Sciatic nerve (tissue), 2 donors: ENCODE measurements at regions not wholly inside any gene's neighbourhood (a gene's known extent, or its start where the extent isn't known, plus 50 kb on each side); places are given as distances from the start of the nearest gene placed in this dataset.

Experiments used
- ATAC-seq: fragments of 200-7000 bp; cut with Tn5 transposase; one replicate; pipeline ENCODE4 v1.9.1; 2020; ENCODE audit warnings: mild to moderate bottlenecking, moderate library complexity
- DNase-seq: peaks from one replicate; pipeline ENCODE4 v3.0.0-alpha.2; 2020; ENCODE audit warnings: low spot score
- intact Hi-C: fragments of 100-400 bp; cut with DNase I; formaldehyde crosslinking; loops from one replicate; pipeline ENCODE4 v1.14.2; 2022
- donor health status: DM: no; HTN: no; CAD: no.
- donor health status: DM: no; HTN: no; CAD: no.

GRCh38 chr2:236851187-236851586 lies 234.5 kb upstream of the COPS8 start:
- DNase-seq = no peak
- intact Hi-C loops = no loop called here
- no peak for ATAC-seq

DNA sequence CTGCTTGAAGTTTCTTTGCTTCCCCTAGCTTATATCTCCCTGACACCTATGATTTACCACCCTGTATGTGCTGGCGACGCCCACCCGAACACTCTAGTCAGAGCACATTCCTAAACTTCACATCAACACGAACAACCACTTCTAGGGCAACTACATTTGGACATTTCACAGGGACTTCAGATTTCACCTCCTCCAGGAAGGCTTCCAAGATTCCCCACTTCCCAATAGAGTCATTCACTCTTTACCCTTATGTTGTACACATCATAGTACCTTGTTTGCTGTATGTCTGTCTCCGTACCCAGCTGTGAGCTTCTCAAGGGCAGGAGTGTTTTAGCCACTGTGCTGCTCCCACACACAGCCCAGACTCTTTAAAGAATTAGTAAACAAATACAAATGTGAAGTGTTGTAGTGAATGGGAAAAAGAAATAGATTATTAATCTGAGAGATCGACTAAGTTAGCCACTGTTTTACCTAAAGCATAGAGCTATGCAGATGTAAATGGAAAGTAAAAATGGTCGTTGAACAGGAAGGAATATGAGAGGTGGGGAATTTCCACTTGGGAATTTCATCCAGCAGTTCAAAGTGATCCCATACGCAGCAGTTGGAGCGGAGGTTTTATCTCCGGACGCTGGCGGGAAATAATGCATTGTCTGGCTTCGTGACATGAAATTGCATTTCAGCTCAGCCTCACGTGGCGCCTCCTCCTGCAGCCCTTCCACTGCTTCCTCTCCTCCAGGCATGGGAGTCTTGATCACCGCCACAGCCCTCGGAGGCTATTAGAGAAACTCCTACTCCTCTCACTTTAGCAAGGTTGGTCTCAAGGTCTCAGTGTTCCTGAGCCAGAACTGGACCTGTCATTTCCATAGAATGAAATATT lies 233.4 kb upstream of the COPS8 start:
- DNase-seq = no peak
- intact Hi-C loops = no loop called here
- ATAC-seq = no peak

DNA sequence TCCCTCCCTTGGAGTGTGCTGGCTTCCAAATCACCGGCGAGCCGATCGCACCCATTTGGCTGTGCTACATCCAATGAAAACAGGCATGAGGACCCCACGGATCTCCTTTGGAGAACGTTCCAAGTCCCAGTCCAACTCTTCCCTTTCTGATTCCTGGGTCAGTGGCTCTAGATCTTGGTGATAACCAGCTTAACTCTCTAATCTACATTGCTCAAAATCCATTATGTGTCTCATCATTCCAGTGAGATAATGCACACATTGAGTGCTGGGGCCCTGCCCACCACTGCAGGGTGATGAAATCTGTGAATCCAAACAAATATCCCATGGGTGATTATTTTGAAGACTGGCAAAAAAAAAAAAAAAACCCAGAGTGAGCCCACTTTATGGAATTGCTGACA lies 232.7 kb upstream of the COPS8 start:
- intact Hi-C loops = no loop called here
- DNase-seq (no peak), ATAC-seq (no peak)

DNA sequence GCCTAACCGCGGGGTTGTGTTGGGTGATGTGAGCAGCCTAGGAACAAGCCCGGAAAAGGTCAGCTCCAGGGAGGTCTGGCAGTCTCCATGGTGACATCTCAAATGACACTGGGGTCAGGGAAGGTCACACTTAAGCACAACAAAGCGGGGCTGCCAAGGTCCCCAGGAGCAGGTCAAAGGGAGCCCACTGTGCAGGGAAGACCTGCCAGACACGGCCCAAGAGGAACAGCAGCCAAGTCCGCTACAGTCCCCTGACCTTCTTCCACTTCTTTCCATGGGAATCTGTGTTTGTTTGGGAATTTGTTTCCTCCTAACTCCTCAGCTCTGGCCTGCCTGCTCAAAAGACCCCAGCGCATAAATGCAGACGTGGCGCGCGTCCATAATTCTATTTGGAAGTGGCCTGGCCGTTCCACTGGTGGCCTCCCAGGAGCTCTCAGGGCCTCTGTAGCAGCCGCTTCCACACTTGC lies 232.1 kb upstream of the COPS8 start:
- ATAC-seq = peak; percentile 51
- no peak for DNase-seq
- intact Hi-C loops = no loop called here

- intact Hi-C loops = no loop called here
- DNase-seq = no peak
- no peak for ATAC-seq
Measured at GRCh38 chr2:236855176-236855865, 230.4 kb upstream of the COPS8 start.

- ATAC-seq = no peak
- intact Hi-C loops = no loop called here
- DNase-seq = no peak
Measured at GRCh38 chr2:236855866-236856847, 229.5 kb upstream of the COPS8 start.

DNA sequence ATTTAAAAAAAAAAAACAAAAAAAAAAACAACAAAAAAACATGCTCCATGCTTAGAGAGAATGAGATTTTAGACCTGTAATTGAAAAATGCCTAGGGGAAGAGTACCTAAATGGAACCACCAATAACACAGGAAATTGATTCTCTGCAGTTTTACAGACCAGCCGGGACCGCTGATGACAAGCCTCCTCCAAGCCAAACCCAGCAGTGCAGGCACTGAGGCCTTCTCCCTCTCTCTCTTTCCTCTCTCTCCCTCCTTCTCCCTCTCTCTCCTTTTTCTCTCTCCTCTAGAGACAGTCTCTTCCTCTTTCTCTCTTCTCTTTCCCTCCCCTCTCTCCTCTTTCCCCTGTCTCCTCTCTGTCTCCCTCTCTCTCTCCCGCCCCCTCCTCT lies 228.8 kb upstream of the COPS8 start:
- no peak for DNase-seq
- ATAC-seq = no peak
- intact Hi-C loops = no loop called here

GRCh38 chr2:236857246-236857645 lies 228.4 kb upstream of the COPS8 start:
- ATAC-seq (no peak), DNase-seq (no peak)
- intact Hi-C loops = no loop called here

GRCh38 chr2:236857781-236858180 lies 227.9 kb upstream of the COPS8 start:
- DNase-seq (no peak), ATAC-seq (no peak)
- intact Hi-C loops = no loop called here

DNA sequence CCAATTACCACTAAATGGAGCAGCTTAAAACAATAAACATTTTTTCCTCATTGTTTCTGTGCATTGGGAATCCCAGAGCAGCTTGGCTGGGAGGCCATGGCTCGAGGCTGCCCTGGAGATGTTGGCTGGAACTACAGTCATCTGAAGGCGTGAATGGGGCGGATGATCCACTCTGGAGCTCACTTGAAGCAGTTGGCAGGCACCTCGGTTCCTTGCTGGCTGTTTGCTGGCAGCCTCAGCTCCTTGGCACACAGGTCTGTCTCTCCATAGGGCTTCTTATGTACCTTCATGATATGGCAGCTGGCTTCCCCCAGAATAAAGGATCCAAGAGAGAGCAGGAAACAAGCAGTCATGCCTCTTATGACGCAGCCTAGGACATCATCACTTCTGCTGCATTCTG lies 227.0 kb upstream of the COPS8 start:
- ATAC-seq = no peak
- intact Hi-C loops = no loop called here
- no peak for DNase-seq

GRCh38 chr2:236859908-236860307 lies 225.8 kb upstream of the COPS8 start:
- no peak for ATAC-seq
- no peak for DNase-seq
- intact Hi-C loops = no loop called here

GRCh38 chr2:236861196-236861875 lies 224.4 kb upstream of the COPS8 start:
- intact Hi-C loops = no loop called here
- ATAC-seq (no peak), DNase-seq (no peak)

DNA sequence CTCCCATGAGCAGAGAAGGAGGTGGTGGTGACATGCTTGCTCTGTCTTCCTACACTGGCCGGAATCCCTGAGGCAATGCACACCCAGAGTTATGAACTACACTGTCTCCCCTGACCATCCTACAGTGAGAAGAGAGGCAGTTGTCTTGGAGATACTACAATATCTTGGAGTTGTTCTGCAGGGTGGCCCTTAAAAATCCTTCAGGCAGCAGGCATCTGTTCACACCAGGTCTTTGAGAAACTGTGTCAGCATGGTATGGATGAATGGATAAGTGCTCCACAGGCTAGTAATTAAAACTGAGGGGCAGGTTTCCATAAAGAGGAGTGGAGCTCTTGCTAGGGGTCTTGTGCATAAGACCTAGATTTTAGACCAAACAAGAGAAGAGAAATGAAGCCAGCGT lies 223.7 kb upstream of the COPS8 start:
- ATAC-seq = no peak
- intact Hi-C loops = no loop called here
- no peak for DNase-seq

DNA sequence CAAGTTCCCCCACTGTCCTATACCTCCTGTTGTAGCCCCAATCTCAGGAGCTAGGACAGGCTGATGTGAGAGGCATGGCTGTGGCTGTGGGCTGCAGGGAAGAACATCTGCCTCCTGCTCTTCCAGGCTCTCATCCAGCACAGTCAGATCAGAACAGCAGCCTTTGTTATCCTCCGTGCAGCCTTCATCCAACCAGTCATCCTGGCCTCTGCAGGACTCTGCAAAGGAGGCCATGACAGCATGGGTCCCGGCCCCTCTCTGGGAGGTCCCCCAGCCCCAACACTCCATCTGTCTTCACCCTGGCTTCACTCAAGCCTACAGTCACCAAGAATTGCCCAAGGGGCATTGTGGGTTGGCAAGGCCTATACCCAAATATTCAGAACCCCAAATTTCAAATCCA lies 223.2 kb upstream of the COPS8 start:
- DNase-seq (no peak), ATAC-seq (peak; percentile 20)
- intact Hi-C loops = no loop called here

DNA sequence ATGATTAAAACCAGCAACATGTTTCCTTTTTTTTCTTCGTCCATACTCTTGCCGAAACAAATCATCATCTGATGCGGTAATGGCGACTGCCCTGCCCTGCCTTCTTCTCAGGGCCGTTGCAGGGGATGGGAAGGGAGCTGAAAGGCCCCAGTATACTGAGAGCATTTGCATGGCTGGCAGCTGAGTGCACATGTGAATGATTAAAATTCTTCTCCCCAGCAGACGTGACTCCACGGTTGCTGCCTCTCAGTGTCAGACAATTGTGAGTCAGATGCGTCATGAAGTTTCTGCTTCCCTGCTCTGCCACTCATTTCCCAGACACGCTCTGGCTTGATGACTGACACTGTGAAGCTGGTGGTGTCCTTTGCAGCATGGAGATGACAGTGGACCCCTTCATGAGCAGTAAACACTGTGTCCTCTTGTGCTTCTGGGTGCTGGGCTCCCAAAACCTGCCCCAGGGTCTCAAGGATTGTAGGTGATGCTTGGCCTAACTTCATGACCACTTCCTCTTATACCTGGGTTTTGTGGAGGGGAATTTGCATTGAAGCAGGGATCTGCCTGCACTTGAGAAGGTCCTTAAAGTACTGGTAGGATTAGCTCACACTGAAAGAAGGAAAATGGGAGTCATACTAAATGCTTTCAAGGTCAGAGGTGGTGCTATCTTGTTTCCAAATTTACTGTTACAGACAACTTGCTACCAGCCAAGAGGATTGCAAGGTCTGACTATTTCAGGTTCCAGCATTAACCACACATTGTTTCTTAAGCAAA lies 222.5 kb upstream of the COPS8 start:
- intact Hi-C loops = no loop called here
- ATAC-seq (peak; percentile 17), DNase-seq (no peak)

DNA sequence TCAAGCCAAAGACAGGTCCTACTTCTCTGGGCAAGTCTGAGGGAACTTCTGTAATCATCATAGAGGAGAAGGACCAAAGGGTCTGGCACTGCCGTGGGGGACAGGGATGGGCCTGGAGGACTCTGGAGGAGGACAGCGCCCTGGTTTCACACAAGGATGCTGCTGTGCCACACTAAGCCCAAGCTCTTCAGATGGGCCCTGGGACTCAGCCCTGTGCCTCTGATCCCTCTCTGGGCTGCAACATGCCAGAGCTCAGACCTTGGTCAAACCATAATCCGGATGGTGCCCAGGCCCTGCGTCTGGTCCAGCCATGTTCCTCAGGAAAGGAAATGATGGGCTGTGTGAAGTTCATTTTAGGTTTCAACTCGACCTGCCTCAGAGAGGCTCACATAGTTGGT lies 222.0 kb upstream of the COPS8 start:
- intact Hi-C loops = no loop called here
- ATAC-seq (no peak), DNase-seq (no peak)

DNA sequence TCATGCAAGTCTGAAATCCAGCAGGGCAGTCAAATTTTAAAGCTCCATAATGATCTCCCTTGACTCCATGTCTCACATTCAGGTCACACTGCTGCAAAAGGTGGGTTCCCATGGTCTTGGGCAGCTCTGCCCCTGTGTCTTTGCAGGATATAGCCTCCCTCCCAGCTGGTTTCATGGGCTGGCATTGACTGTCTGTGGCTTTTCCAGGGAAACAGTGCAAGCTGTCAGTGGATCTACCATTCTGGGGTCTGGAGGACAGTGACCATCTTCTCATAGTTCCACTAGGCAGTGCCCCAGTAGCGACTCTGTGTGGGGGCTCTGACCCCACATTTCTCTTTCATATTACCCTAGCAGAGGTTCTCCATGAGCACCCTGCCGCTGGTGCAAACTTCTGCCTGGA lies 220.6 kb upstream of the COPS8 start:
- DNase-seq (no peak), ATAC-seq (no peak)
- intact Hi-C loops = no loop called here
